ENCODE measurements at regions not wholly inside any gene's neighbourhood (a gene's known extent, or its start where the extent isn't known, plus 50 kb on each side); places are given as distances from the start of the nearest gene placed in this dataset.

DNA sequence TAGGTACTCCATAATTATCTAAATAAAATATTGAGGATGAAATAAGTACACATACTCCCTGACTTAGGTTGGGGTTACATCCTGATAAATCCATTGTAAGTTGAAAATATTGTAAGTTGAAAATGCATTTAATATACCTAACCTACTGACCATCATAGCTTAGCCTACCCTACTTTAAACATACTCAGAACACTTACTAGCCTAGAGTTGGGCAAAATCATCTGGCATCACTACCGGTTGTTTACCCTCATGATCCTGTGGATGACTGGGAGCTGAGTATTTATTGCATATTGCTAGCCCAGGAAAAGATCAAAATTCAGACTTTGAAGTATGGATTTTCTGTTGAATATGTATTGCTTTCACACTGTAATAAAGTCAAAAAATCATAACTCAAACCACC is 467.3 kb downstream of the C6orf118 start:
- H3K27me3 ChIP-seq (ENCODE audit: insufficient read depth, low read length) = no peaks in the 10 kb centered on the region
- H3K4me3 ChIP-seq (ENCODE audit: low read length) = no peak overlapping the region
- H2AFZ ChIP-seq (ENCODE audit: low read depth, low read length) = no peak overlapping the region
- H3K9me3 ChIP-seq (ENCODE audit: low read length) = peaks cover 4% of the 10 kb centered on the region
- no peaks in the 10 kb centered on the region for H3K4me1 ChIP-seq (ENCODE audit: insufficient read depth, low read length)
- H3K36me3 ChIP-seq (ENCODE audit: insufficient read depth, low read length) = no peaks in the 10 kb centered on the region

DNA sequence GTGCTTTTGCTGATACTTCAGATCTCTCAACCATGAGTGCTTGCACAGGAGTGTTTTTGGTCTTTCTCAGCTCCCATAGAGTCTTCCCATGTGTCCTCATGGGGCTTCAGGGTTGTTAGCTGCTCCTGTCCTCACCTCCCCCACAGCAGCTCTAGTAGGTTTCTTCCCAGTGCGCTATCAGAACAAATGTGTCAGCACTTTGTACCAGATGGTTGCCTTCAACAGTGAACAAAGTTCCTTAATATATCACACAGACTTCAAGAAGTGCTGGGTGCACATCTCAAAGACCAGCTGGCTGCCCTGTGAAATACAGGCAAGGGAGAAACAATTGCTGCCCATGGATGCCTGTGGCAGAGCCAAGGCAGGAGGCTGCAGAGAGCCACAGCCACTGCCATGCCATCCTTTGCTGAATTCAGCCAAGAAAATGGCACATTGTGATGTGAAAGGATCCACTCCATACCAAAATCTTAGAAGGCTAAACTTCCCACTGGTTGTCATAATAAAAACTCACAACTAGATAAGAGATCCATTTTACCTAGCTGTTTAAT is 471.3 kb downstream of the C6orf118 start:
- Histone ChIP-seq H3K36me3 (ENCODE audit: insufficient read depth, low read length) (no peaks in the 10 kb centered on the region), H3K4me1 (ENCODE audit: insufficient read depth, low read length) (peaks cover 8% of the 10 kb centered on the region), H3K27me3 (ENCODE audit: insufficient read depth, low read length) (no peaks in the 10 kb centered on the region), H2AFZ (ENCODE audit: low read depth, low read length) (no peak overlapping the region), H3K4me3 (ENCODE audit: low read length) (no peak overlapping the region), H3K9me3 (ENCODE audit: low read length) (peaks cover 4% of the 10 kb centered on the region)

DNA sequence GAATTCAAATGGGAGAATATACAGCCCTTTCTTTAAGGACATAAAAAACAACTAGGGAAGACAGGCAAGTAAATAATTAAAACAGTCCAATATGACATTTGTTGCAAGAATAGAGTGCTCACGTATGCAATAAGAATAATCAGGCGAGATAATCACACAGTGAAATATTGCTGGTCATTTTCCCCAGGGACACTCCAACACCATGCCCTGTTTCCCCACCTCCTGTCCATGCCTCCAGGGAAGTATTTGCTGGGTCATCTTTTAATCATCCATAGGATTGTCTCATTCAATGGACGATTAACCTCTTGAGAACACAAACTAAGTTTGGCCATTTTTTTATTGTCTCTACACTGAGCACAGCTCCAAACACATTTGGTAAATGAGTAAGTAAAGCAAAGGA is 472.9 kb downstream of the C6orf118 start:
- H3K4me1 ChIP-seq (ENCODE audit: insufficient read depth, low read length) = peaks cover 15% of the 10 kb centered on the region
- H3K36me3 ChIP-seq (ENCODE audit: insufficient read depth, low read length) = no peaks in the 10 kb centered on the region
- H2AFZ ChIP-seq (ENCODE audit: low read depth, low read length) = no peak overlapping the region
- H3K27me3 ChIP-seq (ENCODE audit: insufficient read depth, low read length) = no peaks in the 10 kb centered on the region
- no peak overlapping the region for H3K4me3 ChIP-seq (ENCODE audit: low read length)
- H3K9me3 ChIP-seq (ENCODE audit: low read length) = peaks cover 4% of the 10 kb centered on the region

DNA sequence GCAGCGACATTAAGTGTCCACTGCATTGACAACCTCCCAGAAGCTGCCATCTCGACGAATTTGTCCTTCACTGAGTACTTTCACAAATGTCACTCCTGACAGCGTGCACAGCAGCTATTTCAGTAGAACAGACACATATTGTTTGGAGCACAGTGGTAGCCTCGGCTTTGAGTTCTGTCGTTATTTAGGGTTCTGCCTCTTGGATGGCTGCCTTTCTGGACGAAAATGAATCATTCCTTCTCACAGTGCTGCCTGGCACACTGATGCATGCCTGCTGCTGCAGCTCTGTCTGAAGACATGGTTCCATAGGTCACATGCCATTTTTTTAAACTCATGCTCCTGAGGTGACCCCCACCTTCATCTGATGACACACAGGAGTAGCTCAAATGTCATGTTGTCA is 477.0 kb downstream of the C6orf118 start:
- Histone ChIP-seq H3K4me1 (ENCODE audit: insufficient read depth, low read length) (peaks cover 19% of the 10 kb centered on the region), H3K27me3 (ENCODE audit: insufficient read depth, low read length) (no peaks in the 10 kb centered on the region), H2AFZ (ENCODE audit: low read depth, low read length) (no peak overlapping the region), H3K4me3 (ENCODE audit: low read length) (no peak overlapping the region), H3K36me3 (ENCODE audit: insufficient read depth, low read length) (no peaks in the 10 kb centered on the region), H3K9me3 (ENCODE audit: low read length) (peaks cover 2% of the 10 kb centered on the region)

DNA sequence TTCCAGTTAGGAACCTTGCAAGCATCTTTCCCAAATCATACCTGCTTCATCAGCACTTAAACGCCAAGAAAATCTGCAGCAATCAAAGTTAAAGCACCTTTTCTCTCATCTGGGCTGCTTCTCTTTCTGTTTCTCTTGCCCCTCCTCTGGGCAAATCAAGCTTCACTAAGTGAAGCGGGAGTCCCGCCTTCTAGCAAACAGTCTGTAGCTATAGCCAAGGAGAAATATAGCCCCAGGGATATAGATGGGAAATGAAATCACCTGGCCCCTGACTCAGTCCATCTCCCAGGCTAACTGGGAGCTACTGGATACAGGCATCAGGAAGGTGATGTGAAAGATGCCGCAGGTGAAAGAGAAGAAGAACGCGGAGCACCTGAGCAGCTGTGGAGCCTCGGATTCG is 481.9 kb downstream of the C6orf118 start:
- Histone ChIP-seq H3K36me3 (ENCODE audit: insufficient read depth, low read length) (no peaks in the 10 kb centered on the region), H3K27me3 (ENCODE audit: insufficient read depth, low read length) (no peaks in the 10 kb centered on the region), H3K4me3 (ENCODE audit: low read length) (no peak overlapping the region), H3K4me1 (ENCODE audit: insufficient read depth, low read length) (peaks cover 8% of the 10 kb centered on the region), H2AFZ (ENCODE audit: low read depth, low read length) (no peak overlapping the region), H3K9me3 (ENCODE audit: low read length) (no peaks in the 10 kb centered on the region)

DNA sequence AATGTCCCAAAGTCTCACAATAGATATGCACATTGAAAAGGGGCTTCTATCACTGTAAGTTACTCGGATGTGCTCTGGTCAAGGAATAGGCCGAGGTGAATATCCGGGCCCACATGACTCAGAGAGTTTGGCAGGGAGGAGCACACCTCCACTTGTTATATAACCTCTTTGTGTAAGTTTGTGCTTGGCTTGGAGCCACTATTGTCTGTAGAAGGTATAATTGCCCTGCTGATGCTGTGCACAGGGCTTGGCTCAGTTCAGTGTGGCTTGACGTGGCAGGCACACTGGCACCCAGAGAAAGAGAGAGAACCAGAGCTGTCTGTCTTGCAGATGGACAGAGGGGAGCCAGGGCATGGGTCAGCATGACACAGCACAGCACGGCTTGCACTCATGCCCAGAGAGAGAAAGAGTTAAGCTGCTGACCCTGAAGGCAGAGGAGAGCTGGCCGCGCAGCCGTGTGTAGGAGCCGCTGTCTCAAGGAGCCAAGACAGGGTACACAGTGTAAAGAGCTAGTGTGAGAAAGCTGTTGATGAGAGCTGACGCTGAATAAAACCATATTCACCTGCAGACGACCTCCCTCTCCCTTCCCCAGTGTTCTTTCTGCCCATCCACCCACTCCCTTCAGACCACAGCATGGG is 482.5 kb downstream of the C6orf118 start:
- no peaks in the 10 kb centered on the region for H3K36me3 ChIP-seq (ENCODE audit: insufficient read depth, low read length)
- H3K4me1 ChIP-seq (ENCODE audit: insufficient read depth, low read length) = peaks cover 4% of the 10 kb centered on the region
- no peaks in the 10 kb centered on the region for H3K9me3 ChIP-seq (ENCODE audit: low read length)
- no peaks in the 10 kb centered on the region for H3K27me3 ChIP-seq (ENCODE audit: insufficient read depth, low read length)
- H2AFZ ChIP-seq (ENCODE audit: low read depth, low read length) = no peak overlapping the region
- H3K4me3 ChIP-seq (ENCODE audit: low read length) = no peak overlapping the region

DNA sequence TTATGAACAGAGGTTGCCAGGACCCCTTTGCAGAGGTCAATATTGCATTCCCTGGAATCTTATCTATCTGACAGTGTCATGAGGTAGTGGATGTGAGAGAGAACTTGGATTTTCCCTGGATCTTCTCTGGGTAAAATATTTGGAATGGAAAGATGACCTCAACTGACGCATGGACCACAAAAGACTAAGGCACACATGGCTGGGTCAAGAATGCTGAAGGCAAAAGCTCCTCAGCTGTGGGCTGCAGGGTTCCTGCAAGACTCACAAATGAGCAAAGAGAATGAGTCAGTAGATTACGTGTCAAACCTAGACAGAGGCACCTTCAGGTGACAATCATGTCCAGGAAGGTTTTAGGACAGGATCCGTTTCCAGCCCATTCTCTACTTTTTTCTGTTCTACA is 484.0 kb downstream of the C6orf118 start:
- Histone ChIP-seq H3K4me3 (ENCODE audit: low read length) (no peak overlapping the region), H3K36me3 (ENCODE audit: insufficient read depth, low read length) (no peaks in the 10 kb centered on the region), H3K9me3 (ENCODE audit: low read length) (no peaks in the 10 kb centered on the region), H2AFZ (ENCODE audit: low read depth, low read length) (no peak overlapping the region), H3K27me3 (ENCODE audit: insufficient read depth, low read length) (no peaks in the 10 kb centered on the region), H3K4me1 (ENCODE audit: insufficient read depth, low read length) (no peaks in the 10 kb centered on the region)

DNA sequence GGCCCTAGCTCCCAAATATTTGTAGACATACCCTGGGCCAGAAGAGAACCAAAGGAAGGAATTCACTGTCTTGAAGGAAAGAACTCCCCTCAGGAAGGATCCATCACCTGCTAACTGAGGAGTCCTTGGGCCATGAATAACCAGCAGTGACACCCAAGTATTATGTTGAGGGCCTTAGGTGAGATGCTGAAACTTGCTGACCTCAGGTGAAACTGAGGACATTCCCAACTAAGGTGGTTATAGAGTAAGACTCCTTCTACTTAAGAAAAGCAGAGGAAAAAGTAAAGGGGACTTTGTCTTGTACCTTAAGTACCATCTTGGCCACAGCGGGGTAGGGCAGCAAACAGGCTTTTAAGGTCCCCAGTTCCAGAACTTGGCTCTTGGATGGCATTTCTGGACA is 491.7 kb downstream of the C6orf118 start:
- Histone ChIP-seq H3K36me3 (ENCODE audit: insufficient read depth, low read length) (no peaks in the 10 kb centered on the region), H3K27me3 (ENCODE audit: insufficient read depth, low read length) (no peaks in the 10 kb centered on the region), H2AFZ (ENCODE audit: low read depth, low read length) (no peak overlapping the region), H3K4me1 (ENCODE audit: insufficient read depth, low read length) (no peaks in the 10 kb centered on the region), H3K4me3 (ENCODE audit: low read length) (no peak overlapping the region), H3K9me3 (ENCODE audit: low read length) (no peaks in the 10 kb centered on the region)

DNA sequence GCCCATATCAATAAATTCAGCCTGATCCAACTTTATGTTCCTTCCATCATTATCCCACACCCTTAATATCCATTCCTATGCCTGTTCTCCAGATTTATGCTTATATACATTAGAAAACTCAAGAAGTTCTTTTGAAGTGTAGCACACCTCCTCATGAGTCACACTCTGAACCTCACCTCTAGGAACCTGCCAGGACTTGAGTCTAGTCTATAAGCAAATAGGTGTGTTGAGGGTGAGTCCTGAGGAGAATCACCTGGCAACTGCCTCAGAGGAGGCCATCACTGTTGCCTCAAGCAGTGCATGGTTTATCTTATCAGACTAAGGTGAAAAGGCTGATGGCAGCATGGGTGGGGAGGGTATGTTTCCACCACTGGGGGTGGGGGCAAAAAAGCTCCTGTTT is 496.7 kb downstream of the C6orf118 start:
- H2AFZ ChIP-seq (ENCODE audit: low read depth, low read length) = no peak overlapping the region
- H3K9me3 ChIP-seq (ENCODE audit: low read length) = peaks cover 2% of the 10 kb centered on the region
- no peak overlapping the region for H3K4me3 ChIP-seq (ENCODE audit: low read length)
- H3K27me3 ChIP-seq (ENCODE audit: insufficient read depth, low read length) = no peaks in the 10 kb centered on the region
- no peaks in the 10 kb centered on the region for H3K36me3 ChIP-seq (ENCODE audit: insufficient read depth, low read length)
- H3K4me1 ChIP-seq (ENCODE audit: insufficient read depth, low read length) = no peaks in the 10 kb centered on the region

DNA sequence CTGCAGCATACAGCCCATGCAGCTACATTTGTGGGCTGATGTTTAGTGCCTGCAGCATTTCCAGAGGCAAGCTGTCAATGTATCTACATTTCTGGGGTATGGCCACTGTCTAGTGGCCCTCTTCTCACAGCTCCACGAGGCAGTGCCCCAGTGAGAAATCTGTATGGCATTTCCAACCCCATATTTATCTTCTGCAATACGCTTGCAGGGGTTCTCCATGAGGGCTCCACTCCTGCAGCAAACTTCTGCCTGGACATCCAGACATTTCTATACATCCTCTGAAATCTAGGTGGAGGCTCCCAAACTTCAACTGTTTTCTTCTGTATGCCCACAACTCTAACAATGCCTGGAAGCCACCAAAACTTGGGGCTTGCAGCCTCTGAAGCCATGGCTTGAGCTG is 502.3 kb downstream of the C6orf118 start:
- Histone ChIP-seq H3K36me3 (ENCODE audit: insufficient read depth, low read length) (no peaks in the 10 kb centered on the region), H3K4me3 (ENCODE audit: low read length) (no peak overlapping the region), H2AFZ (ENCODE audit: low read depth, low read length) (no peak overlapping the region), H3K9me3 (ENCODE audit: low read length) (peaks cover 12% of the 10 kb centered on the region), H3K4me1 (ENCODE audit: insufficient read depth, low read length) (no peaks in the 10 kb centered on the region), H3K27me3 (ENCODE audit: insufficient read depth, low read length) (no peaks in the 10 kb centered on the region)

DNA sequence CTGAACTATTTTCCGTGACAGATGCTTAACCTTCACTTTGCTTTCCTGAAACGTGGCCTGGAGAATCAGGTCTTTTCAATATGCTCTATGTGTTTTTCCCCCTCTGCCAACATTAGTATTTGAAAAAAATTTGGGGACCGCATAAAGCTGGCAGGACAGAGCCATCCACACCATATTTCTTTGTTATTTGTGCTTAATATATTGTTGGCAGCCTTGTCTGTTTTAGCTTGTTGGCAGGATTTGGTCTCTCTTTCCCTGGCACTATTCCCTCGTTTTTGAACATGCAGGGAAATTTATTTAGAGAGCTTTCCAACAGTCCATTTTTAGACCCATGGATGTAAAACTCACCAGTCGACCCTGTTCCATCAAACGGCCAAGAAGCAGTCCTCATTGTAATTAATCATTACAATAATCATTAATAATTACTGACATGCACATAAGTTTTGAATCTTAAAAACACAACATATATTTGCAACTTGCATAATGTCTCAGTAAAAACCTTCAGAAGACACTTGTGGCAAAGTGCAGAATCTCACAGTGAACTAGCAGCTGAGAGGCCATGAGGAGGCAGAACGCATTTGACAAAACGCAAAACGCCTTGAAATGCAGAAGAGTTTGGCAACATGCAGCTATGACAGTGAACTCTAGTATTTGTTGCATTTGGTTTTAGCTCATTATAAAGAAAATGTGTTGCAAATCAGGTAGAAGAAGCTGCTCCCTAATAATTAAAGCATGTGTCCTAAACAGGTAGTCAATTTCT is 514.2 kb downstream of the C6orf118 start:
- H3K36me3 ChIP-seq (ENCODE audit: insufficient read depth, low read length) = no peaks in the 10 kb centered on the region
- H3K9me3 ChIP-seq (ENCODE audit: low read length) = peaks cover 1% of the 10 kb centered on the region
- H3K4me3 ChIP-seq (ENCODE audit: low read length) = no peak overlapping the region
- H3K27me3 ChIP-seq (ENCODE audit: insufficient read depth, low read length) = no peaks in the 10 kb centered on the region
- H3K4me1 ChIP-seq (ENCODE audit: insufficient read depth, low read length) = no peaks in the 10 kb centered on the region
- H2AFZ ChIP-seq (ENCODE audit: low read depth, low read length) = no peak overlapping the region

DNA sequence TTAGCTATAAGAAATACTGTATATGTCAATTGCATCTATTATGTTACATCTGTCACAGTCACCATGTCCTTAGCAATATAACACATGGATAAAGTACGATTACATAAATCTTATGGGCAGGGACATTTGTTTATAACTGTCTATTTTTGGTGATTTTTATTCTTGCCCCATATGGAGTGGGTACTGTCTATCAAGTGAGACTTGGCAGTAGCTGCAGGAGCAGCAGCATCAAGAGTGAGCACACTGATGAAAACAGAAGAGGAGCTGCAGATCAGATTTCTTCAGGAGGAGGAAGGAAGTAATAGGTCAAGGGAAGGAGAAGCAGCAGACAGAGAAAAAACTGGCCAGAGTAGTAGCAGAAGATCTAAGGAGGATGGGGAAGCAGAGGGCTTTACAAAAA is 516.7 kb downstream of the C6orf118 start:
- Histone ChIP-seq H2AFZ (ENCODE audit: low read depth, low read length) (no peak overlapping the region), H3K4me3 (ENCODE audit: low read length) (no peak overlapping the region), H3K4me1 (ENCODE audit: insufficient read depth, low read length) (no peaks in the 10 kb centered on the region), H3K36me3 (ENCODE audit: insufficient read depth, low read length) (no peaks in the 10 kb centered on the region), H3K9me3 (ENCODE audit: low read length) (no peaks in the 10 kb centered on the region), H3K27me3 (ENCODE audit: insufficient read depth, low read length) (no peaks in the 10 kb centered on the region)

DNA sequence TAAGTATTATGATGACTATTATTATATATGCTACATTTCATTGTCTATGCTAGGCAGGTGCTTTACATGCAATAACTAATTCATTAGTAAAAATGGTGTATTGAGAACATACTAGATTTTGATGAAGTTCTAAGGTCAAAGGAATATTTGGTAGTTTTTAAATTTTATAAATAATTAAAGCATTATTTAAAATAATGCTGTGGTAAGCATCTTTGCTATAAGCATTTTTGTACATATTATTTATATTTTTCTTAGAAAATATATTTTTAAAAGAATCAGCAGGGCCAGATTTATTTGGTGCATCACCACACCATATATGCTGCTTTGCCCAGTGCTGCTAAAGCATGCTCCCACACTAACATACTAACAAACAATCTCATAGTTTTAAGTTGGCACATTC is 517.9 kb downstream of the C6orf118 start:
- H3K27me3 ChIP-seq (ENCODE audit: insufficient read depth, low read length) = no peaks in the 10 kb centered on the region
- H3K4me1 ChIP-seq (ENCODE audit: insufficient read depth, low read length) = no peaks in the 10 kb centered on the region
- H3K36me3 ChIP-seq (ENCODE audit: insufficient read depth, low read length) = no peaks in the 10 kb centered on the region
- H2AFZ ChIP-seq (ENCODE audit: low read depth, low read length) = no peak overlapping the region
- H3K9me3 ChIP-seq (ENCODE audit: low read length) = no peaks in the 10 kb centered on the region
- H3K4me3 ChIP-seq (ENCODE audit: low read length) = no peak overlapping the region

Data from neuron (in vitro differentiated cells).